ENCODE measurements at regions not wholly inside any gene's neighbourhood (a gene's known extent, or its start where the extent isn't known, plus 50 kb on each side); places are given as distances from the start of the nearest gene placed in this dataset.

- H3K36me3 Mint-ChIP-seq = no peaks in the 10 kb centered on the region
- H3K27ac Mint-ChIP-seq = no peak overlapping the region
- no peak overlapping the region for H3K27ac ChIP-seq (ENCODE audit: low read depth, low read length)
- ATAC-seq (no peak), DNase-seq (no peak)
- H3K4me1 ChIP-seq (ENCODE audit: control insufficient read depth in 2 of 2, insufficient read depth in 2 of 2, low read length in 2 of 2) = no peaks in the 10 kb centered on the region
- ChIA-PET CTCF (no interaction called here), POLR2A (no interaction called here)
- H3K27me3 ChIP-seq (ENCODE audit: control insufficient read depth in 2 of 2, insufficient read depth in 2 of 2, low read length in 2 of 2) = no peaks in the 10 kb centered on the region
- H3K9me3 ChIP-seq (ENCODE audit: control insufficient read depth in 2 of 3, low read length in 3 of 3) = no peaks in the 10 kb centered on the region
- no peaks in the 10 kb centered on the region for H3K36me3 ChIP-seq (ENCODE audit: control insufficient read depth in 2 of 3, insufficient read depth in 3 of 3, low read length in 3 of 3)
- H3K9me3 Mint-ChIP-seq = no peaks in the 10 kb centered on the region
- H3K27me3 Mint-ChIP-seq = no peaks in the 10 kb centered on the region
- intact Hi-C loops (cut with micrococcal nuclease) = no loop called here
- no peak overlapping the region for H3K4me3 Mint-ChIP-seq
- no peak overlapping the region for H3K4me3 ChIP-seq (ENCODE audit: low read length)
- H3K4me1 Mint-ChIP-seq = no peaks in the 10 kb centered on the region
Measured at GRCh38 chr11:90525962-90526361, 303.1 kb upstream of the CHORDC1 start.

- Histone ChIP-seq H3K27me3 (ENCODE audit: control insufficient read depth in 2 of 2, insufficient read depth in 2 of 2, low read length in 2 of 2) (no peaks in the 10 kb centered on the region), H3K27ac (ENCODE audit: low read depth, low read length) (no peak overlapping the region), H3K9me3 (ENCODE audit: control insufficient read depth in 2 of 3, low read length in 3 of 3) (no peaks in the 10 kb centered on the region), H3K36me3 (ENCODE audit: control insufficient read depth in 2 of 3, insufficient read depth in 3 of 3, low read length in 3 of 3) (no peaks in the 10 kb centered on the region), H3K4me3 (ENCODE audit: low read length) (no peak overlapping the region), H3K4me1 (ENCODE audit: control insufficient read depth in 2 of 2, insufficient read depth in 2 of 2, low read length in 2 of 2) (no peaks in the 10 kb centered on the region)
- ChIA-PET POLR2A (no interaction called here), CTCF (no interaction called here)
- Mint-ChIP-seq H3K9me3 (peaks cover 0 to 8% (median 0%) of the 10 kb centered on the region in 11 donors), H3K36me3 (no peaks in the 10 kb centered on the region), H3K4me3 (no peak overlapping the region), H3K4me1 (no peaks in the 10 kb centered on the region), H3K27me3 (peaks cover 0 to 3% (median 0%) of the 10 kb centered on the region in 5 donors), H3K27ac (no peak overlapping the region)
- no peak for DNase-seq
- intact Hi-C loops (cut with micrococcal nuclease) = no loop called here
- ATAC-seq = no peak
Measured at GRCh38 chr11:90512846-90513245, 290.0 kb upstream of the CHORDC1 start.

- H3K27me3 ChIP-seq (ENCODE audit: control insufficient read depth in 2 of 2, insufficient read depth in 2 of 2, low read length in 2 of 2) = no peaks in the 10 kb centered on the region
- no peaks in the 10 kb centered on the region for H3K36me3 Mint-ChIP-seq
- H3K27ac Mint-ChIP-seq = no peak overlapping the region
Measured at GRCh38 chr11:90510839-90511238, 288.0 kb upstream of the CHORDC1 start.

GRCh38 chr11:90500922-90501568 lies 278.2 kb upstream of the CHORDC1 start:
- H3K4me3 ChIP-seq (ENCODE audit: low read length) = no peak overlapping the region
- no peaks in the 10 kb centered on the region for H3K27me3 ChIP-seq (ENCODE audit: control insufficient read depth in 2 of 2, insufficient read depth in 2 of 2, low read length in 2 of 2)
- H3K4me1 Mint-ChIP-seq = no peaks in the 10 kb centered on the region
- no peak overlapping the region for H3K27ac Mint-ChIP-seq
- H3K36me3 Mint-ChIP-seq = peaks cover 0 to 6% (median 0%) of the 10 kb centered on the region in 5 donors
- H3K4me1 ChIP-seq (ENCODE audit: control insufficient read depth in 2 of 2, insufficient read depth in 2 of 2, low read length in 2 of 2) = no peaks in the 10 kb centered on the region
- DNase-seq = no peak
- no peaks in the 10 kb centered on the region for H3K9me3 ChIP-seq (ENCODE audit: control insufficient read depth in 2 of 3, low read length in 3 of 3)
- CTCF ChIA-PET = no interaction called here
- intact Hi-C loops (cut with micrococcal nuclease) = no loop called here
- H3K27ac ChIP-seq (ENCODE audit: low read depth, low read length) = no peak overlapping the region
- no peak for ATAC-seq
- no peak overlapping the region for H3K4me3 Mint-ChIP-seq
- H3K27me3 Mint-ChIP-seq = no peaks in the 10 kb centered on the region
- peaks cover 0 to 24% (median 4%) of the 10 kb centered on the region in 11 donors for H3K9me3 Mint-ChIP-seq
- H3K36me3 ChIP-seq (ENCODE audit: control insufficient read depth in 2 of 3, insufficient read depth in 3 of 3, low read length in 3 of 3) = no peaks in the 10 kb centered on the region
- POLR2A ChIA-PET = no interaction called here

More at GRCh38 chr11:90510839-90511238, 288.0 kb upstream of the CHORDC1 start:
- H3K4me3 ChIP-seq (ENCODE audit: low read length) = no peak overlapping the region
- intact Hi-C loops (cut with micrococcal nuclease) = no loop called here
- no peak overlapping the region for H3K4me3 Mint-ChIP-seq
- H3K36me3 ChIP-seq (ENCODE audit: control insufficient read depth in 2 of 3, insufficient read depth in 3 of 3, low read length in 3 of 3) = no peaks in the 10 kb centered on the region
- no peak overlapping the region for H3K27ac ChIP-seq (ENCODE audit: low read depth, low read length)
- no peaks in the 10 kb centered on the region for H3K4me1 Mint-ChIP-seq
- no peaks in the 10 kb centered on the region for H3K4me1 ChIP-seq (ENCODE audit: control insufficient read depth in 2 of 2, insufficient read depth in 2 of 2, low read length in 2 of 2)
- H3K9me3 Mint-ChIP-seq = peaks cover 0 to 8% (median 0%) of the 10 kb centered on the region in 11 donors
- DNase-seq = no peak
- H3K9me3 ChIP-seq (ENCODE audit: control insufficient read depth in 2 of 3, low read length in 3 of 3) = no peaks in the 10 kb centered on the region
- ChIA-PET CTCF (no interaction called here), POLR2A (no interaction called here)
- H3K27me3 Mint-ChIP-seq = peaks cover 0 to 3% (median 0%) of the 10 kb centered on the region in 5 donors
- no peak for ATAC-seq

GRCh38 chr11:90496722-90497121 lies 273.9 kb upstream of the CHORDC1 start:
- Mint-ChIP-seq H3K36me3 (peaks cover 0 to 10% (median 0%) of the 10 kb centered on the region in 5 donors), H3K9me3 (peaks cover 0 to 32% (median 6%) of the 10 kb centered on the region in 11 donors), H3K4me3 (no peak overlapping the region), H3K4me1 (no peaks in the 10 kb centered on the region), H3K27ac (no peak overlapping the region), H3K27me3 (no peaks in the 10 kb centered on the region)
- ChIA-PET POLR2A (no interaction called here), CTCF (no interaction called here)
- Histone ChIP-seq H3K4me1 (ENCODE audit: control insufficient read depth in 2 of 2, insufficient read depth in 2 of 2, low read length in 2 of 2) (no peaks in the 10 kb centered on the region), H3K4me3 (ENCODE audit: low read length) (no peak overlapping the region), H3K9me3 (ENCODE audit: control insufficient read depth in 2 of 3, low read length in 3 of 3) (no peaks in the 10 kb centered on the region), H3K36me3 (ENCODE audit: control insufficient read depth in 2 of 3, insufficient read depth in 3 of 3, low read length in 3 of 3) (no peaks in the 10 kb centered on the region), H3K27me3 (ENCODE audit: control insufficient read depth in 2 of 2, insufficient read depth in 2 of 2, low read length in 2 of 2) (no peaks in the 10 kb centered on the region), H3K27ac (ENCODE audit: low read depth, low read length) (no peak overlapping the region)
- DNase-seq (no peak), ATAC-seq (no peak)
- intact Hi-C loops (cut with micrococcal nuclease) = no loop called here

- Mint-ChIP-seq H3K4me3 (no peak overlapping the region), H3K27ac (no peak overlapping the region), H3K36me3 (peaks cover 0 to 10% (median 0%) of the 10 kb centered on the region in 5 donors), H3K4me1 (no peaks in the 10 kb centered on the region), H3K9me3 (peaks cover 0 to 27% (median 6%) of the 10 kb centered on the region in 11 donors), H3K27me3 (no peaks in the 10 kb centered on the region)
- Histone ChIP-seq H3K9me3 (ENCODE audit: control insufficient read depth in 2 of 3, low read length in 3 of 3) (no peaks in the 10 kb centered on the region), H3K36me3 (ENCODE audit: control insufficient read depth in 2 of 3, insufficient read depth in 3 of 3, low read length in 3 of 3) (no peaks in the 10 kb centered on the region), H3K4me3 (ENCODE audit: low read length) (no peak overlapping the region), H3K27ac (ENCODE audit: low read depth, low read length) (no peak overlapping the region), H3K27me3 (ENCODE audit: control insufficient read depth in 2 of 2, insufficient read depth in 2 of 2, low read length in 2 of 2) (no peaks in the 10 kb centered on the region), H3K4me1 (ENCODE audit: control insufficient read depth in 2 of 2, insufficient read depth in 2 of 2, low read length in 2 of 2) (no peaks in the 10 kb centered on the region)
- ATAC-seq (no peak), DNase-seq (no peak)
- intact Hi-C loops (cut with micrococcal nuclease) = no loop called here
- ChIA-PET POLR2A (no interaction called here), CTCF (no interaction called here)
Measured at GRCh38 chr11:90493379-90493778, 270.5 kb upstream of the CHORDC1 start.

- CTCF ChIA-PET = no interaction called here
Measured at GRCh38 chr11:90491466-90491865, 268.6 kb upstream of the CHORDC1 start.

More at GRCh38 chr11:90491466-90491865, 268.6 kb upstream of the CHORDC1 start:
- Histone ChIP-seq H3K27ac (ENCODE audit: low read depth, low read length) (no peak overlapping the region), H3K36me3 (ENCODE audit: control insufficient read depth in 2 of 3, insufficient read depth in 3 of 3, low read length in 3 of 3) (no peaks in the 10 kb centered on the region), H3K4me3 (ENCODE audit: low read length) (no peak overlapping the region), H3K27me3 (ENCODE audit: control insufficient read depth in 2 of 2, insufficient read depth in 2 of 2, low read length in 2 of 2) (no peaks in the 10 kb centered on the region), H3K4me1 (ENCODE audit: control insufficient read depth in 2 of 2, insufficient read depth in 2 of 2, low read length in 2 of 2) (no peaks in the 10 kb centered on the region), H3K9me3 (ENCODE audit: control insufficient read depth in 2 of 3, low read length in 3 of 3) (no peaks in the 10 kb centered on the region)
- no peaks in the 10 kb centered on the region for H3K4me1 Mint-ChIP-seq
- POLR2A ChIA-PET = no interaction called here
- H3K27ac Mint-ChIP-seq = no peak overlapping the region
- peaks cover 0 to 11% (median 2%) of the 10 kb centered on the region in 11 donors for H3K9me3 Mint-ChIP-seq
- intact Hi-C loops (cut with micrococcal nuclease) = no loop called here
- peaks cover 0 to 4% (median 0%) of the 10 kb centered on the region in 5 donors for H3K36me3 Mint-ChIP-seq
- H3K4me3 Mint-ChIP-seq = no peak overlapping the region
- DNase-seq = no peak
- H3K27me3 Mint-ChIP-seq = no peaks in the 10 kb centered on the region
- ATAC-seq = no peak

All from naive thymus-derived CD4-positive, alpha-beta T cell (primary cell).